COR-L47 (cell line): ENCODE measurements at regions not wholly inside any gene's neighbourhood (a gene's known extent, or its start where the extent isn't known, plus 50 kb on each side); places are given as distances from the start of the nearest gene placed in this dataset.
A peak's percentile ranks its signal among the peaks of the same experiment; 100 is the strongest.
"Not testable (repeated sequence)": the region's sequence is repeated elsewhere in the genome, so short reads cannot be mapped to it uniquely, and the experiment has no call there.

ENCODE experiments used
- DNase-seq: peaks from one replicate; lab custom pipeline; 2025; lab: John Stamatoyannopoulos, UW

DNA sequence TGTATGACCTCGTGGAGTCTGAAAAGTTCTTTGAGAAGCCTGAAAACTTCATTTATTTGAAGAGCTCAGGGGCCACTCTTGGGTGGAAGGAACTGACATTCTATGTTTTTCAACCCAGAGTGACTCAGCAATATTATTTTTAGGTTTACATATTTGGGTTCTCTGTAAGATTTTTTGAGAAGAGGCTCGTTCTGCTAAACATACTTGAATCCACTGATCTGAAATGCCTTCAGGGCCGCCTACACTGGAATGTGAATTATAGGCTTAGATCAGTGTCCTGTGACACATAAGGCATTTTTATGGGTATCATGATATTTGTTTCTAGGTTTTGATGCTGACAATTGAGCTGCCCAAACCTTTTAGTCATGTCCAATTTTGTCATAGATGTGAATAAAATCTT lies 86.2 kb downstream of the PSAT1 start:
- DNase-seq: no peak

- DNase-seq: no peak
These were observed 89.4 kb downstream of the PSAT1 start for GRCh38 chr9:78386348-78386747.

- no peak for DNase-seq
These were observed 89.8 kb downstream of the PSAT1 start for GRCh38 chr9:78386773-78387172.

- DNase-seq: no peak
These were observed 96.4 kb downstream of the PSAT1 start for GRCh38 chr9:78393340-78393739.

DNA sequence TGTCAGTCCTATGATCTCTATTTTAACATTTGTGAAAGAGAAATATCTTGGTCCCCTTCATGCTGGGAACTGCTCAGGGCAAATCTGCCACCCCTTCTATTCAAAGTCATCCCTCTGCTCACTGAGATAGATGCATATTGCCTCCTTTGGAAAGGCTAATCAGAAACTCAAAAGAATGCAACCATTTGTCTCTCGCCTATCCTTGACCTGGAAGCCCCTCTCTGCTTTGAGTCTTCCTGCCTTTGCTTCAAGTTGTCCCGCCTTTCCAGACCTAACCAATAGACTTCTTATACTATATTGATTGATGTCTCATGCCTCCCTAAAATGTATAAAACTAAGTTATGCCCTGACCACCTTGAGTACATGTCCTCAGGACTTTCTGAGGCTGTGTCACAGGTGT lies 97.0 kb downstream of the PSAT1 start:
- DNase-seq: no peak

- DNase-seq: no peak
These were observed 99.2 kb downstream of the PSAT1 start for GRCh38 chr9:78396087-78396486.

GRCh38 chr9:78397045-78397444 lies 100.1 kb downstream of the PSAT1 start:
- DNase-seq: no peak

DNA sequence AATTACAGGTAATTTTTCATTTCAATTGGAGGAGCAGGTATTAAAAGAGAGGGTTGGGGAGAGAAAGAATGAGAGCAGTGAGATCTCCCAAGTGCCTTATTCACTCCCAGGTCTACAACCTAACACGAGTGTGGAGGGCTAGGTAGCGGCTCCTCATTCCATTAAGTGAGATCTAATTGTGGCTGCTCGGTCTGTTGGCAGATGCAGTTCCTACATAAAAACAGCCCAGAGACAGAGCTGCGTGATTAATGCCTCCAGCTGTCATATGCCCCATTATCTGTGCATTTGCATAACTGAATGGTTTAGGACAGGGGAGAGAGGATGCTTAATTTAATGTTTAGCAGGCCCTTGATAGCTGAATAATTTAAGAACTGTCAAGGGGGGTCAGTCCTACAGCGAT lies 100.5 kb downstream of the PSAT1 start:
- peak; percentile 30 for DNase-seq

DNA sequence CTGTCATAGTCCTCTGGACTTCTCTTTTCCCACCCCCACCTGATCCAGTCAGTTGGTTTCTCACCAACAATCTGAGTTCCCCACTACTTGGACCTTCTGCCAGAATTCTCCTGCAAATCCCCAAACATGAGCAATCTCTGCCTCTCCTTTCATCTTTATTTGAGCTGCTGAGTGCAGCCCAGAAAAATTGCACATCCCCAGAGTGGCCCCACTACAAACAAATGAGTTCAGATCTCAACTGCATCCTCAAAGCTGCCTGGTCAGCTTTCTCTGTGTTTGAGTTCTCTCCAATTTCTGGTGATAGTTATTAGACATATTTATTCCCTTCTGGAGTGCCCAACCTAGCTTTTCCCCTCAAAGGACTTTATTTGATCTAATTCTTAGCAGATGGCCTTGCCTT lies 102.2 kb downstream of the PSAT1 start:
- DNase-seq: no peak

DNA sequence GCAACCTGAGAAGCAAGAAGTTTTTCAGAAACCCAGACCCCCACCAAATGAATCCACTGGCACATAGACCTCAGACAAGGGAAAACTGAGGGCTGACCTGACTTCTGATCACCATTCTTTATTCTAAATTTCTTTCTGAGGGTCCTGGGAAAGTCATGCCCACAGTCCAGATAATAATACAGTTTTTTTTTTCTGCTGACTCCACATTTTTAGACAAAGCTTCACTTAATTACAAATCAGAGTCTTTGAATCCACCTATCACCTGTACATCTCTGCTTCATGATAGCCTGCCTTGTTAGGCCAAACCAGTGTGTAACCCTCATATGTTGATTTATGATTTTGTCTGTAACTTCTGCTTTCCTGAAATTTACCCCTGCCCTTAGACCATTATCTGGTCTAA lies 103.6 kb downstream of the PSAT1 start:
- DNase-seq: no peak

DNA sequence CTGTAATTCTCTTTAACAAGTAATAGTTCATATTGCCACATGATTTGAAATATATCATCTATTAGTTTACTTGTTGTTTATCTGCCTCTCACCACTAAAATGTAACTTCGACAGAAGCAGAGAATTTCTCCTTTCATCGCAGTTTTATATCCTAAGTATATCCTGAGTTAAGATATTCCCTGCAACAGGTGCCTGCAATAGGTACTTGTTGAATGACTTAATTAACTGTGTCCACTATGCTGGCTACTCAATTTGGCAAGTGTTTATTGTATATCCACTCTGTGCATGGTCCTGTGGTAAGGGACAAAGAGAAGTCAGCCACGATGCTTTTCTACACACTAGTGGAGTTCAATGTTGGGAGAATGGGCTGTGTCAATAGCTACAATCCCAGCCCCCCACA lies 108.5 kb downstream of the PSAT1 start:
- DNase-seq: no peak

DNA sequence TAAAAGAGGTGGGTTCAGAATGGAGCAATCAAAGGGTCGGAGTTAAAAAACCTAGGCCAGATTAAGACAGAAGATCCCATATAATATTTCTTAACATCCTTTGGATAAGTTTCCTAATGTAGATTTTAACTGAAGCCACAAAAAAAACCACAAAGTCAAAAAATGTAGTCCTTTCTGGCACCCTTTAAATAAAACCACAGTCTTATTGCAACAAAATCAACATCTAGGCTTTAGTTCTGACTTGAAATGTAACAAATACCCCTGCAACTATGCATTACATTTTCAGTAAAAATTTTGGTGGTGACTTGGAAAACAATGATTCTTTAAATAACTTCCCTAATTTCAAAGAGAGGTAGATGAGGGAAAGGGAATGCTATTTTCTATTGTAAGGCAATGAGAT lies 109.2 kb downstream of the PSAT1 start:
- DNase-seq: no peak

GRCh38 chr9:78406933-78407332 lies 110.0 kb downstream of the PSAT1 start:
- DNase-seq: no peak

- no peak for DNase-seq
These were observed 110.8 kb downstream of the PSAT1 start for GRCh38 chr9:78407636-78408312.

DNA sequence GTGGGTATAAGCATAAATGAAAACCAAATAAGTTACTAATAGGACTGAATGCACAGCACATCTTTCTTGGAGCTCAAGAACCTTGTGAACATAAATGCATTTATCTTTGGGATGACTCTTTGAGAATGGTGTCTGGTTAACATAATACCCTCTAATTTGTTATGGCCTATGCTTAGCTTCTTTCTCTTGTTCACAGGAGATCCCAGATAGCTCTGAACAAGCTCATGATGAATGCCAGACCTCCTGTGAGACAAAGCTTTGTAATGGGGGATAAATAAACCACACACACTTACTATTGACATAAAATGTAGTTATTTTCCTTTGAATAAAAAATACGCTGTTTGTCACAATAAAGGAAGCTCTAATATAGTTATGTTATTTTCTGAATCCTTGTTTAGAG lies 111.5 kb downstream of the PSAT1 start:
- no peak for DNase-seq

GRCh38 chr9:78409928-78410510 lies 113.1 kb downstream of the PSAT1 start:
- DNase-seq: not testable (repeated sequence)

- no peak for DNase-seq
These were observed 125.4 kb downstream of the PSAT1 start for GRCh38 chr9:78422309-78422708.

- no peak for DNase-seq
These were observed 127.4 kb downstream of the PSAT1 start for GRCh38 chr9:78424299-78424698.

DNA sequence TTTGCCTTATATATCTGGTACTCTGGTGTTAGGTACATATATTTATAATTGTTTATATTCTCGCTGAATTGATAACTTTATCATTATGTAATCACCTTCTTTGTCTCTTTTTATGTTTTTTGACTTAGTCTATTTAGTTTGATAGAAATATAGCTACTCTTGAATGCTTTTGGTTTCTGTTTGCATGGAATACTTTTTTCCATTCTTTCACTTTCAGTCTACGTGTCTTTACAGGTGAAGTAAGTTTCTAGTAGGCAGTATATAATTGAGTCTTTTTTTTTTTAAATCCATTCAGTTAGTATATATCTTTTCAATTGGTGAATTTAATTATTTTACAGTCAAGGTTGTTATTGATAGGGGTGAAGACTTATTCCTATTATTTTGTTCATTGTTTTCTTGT lies 131.7 kb downstream of the PSAT1 start:
- DNase-seq: no peak

- no peak for DNase-seq
These were observed 133.5 kb downstream of the PSAT1 start for GRCh38 chr9:78430387-78430786.

DNA sequence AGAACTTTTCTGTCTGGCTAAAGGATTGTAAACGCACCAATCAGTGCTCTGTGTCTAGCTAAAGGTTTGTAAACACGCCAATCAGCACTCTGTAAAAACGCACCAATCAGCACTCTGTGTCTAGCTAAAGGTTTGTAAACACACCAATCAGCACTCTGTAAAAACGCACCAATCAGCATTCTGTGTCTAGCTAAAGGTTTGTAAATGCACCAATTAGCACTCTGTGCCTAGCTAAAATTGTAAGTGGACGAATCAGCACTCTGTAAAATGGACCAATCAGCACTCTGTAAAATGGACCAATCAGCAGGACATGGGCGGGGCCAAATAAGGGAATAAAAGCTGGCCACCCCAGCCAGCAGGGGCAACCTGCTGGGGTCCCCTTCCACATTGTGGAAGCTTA lies 134.1 kb downstream of the PSAT1 start:
- DNase-seq: not testable (repeated sequence)

- DNase-seq: no peak
These were observed 139.9 kb downstream of the PSAT1 start for GRCh38 chr9:78436873-78437272.

DNA sequence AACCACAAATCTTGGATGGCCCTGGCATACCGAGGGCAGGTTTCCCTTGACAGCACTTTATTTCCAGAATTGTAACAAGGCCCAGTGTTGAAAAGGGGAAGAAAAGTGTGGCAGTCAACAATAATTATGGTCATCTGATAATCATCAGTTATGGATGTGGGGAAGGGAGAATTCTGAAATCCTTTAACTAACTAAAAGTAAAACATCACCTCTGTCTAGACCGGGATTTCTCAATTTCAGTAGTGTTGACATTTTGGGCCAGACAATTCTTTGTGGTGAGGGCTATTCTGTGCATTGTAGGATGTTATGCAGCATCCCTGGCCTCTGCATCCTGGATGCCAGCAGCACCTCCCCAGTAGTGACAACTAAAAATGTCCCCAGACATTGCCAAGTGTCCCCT lies 140.4 kb downstream of the PSAT1 start:
- no peak for DNase-seq

DNA sequence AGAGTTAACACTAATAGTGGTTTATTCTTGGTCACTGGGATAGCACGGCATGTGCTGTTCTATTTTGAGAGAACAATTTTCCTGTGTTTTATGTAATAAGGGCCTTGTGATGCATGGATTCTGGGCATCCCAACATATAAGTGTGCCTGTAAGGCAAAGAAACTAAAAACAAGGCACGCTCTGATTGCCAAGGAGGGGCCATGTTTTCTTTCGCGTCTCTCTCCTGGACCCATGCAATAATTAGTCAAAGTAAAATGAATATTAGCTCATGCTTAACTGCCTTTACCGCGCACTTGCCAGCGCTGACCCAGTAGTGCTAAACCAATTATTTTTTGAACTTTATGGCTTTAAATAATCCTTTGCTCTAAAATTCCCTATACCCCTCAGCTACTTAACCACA lies 140.9 kb downstream of the PSAT1 start:
- no peak for DNase-seq
